Aorta (tissue), 5 donors: ENCODE measurements at regions not wholly inside any gene's neighbourhood (a gene's known extent, or its start where the extent isn't known, plus 50 kb on each side); places are given as distances from the start of the nearest gene placed in this dataset.

ENCODE experiments used
- ATAC-seq: fragments of 200-7000 bp; cut with Tn5 transposase; one replicate; pipeline ENCODE4 v1.9.1; 2022; ENCODE audit warnings: moderate library complexity; ENCODE audit not compliant: low FRiP score
- DNase-seq, 2 donors: peaks; one replicate each; pipeline ENCODE4 v3.0.0-alpha.2; 2020
- H3K27ac ChIP-seq, 2 donors: one replicate each; pipeline ENCODE4 v1.5.1; 2013; ENCODE audit warnings: low read length in 2 of 2, mild to moderate bottlenecking in 2 of 2, moderate library complexity in 2 of 2, control low read depth in 1 of 2, inconsistent platforms in 1 of 2, low read depth in 1 of 2
- H3K27me3 ChIP-seq, 2 donors: one replicate each; pipeline ENCODE4 v1.6.1; 2013; ENCODE audit warnings: control low read depth in 1 of 2, low read length in 1 of 2, mild to moderate bottlenecking in 1 of 2, moderate library complexity in 1 of 2; ENCODE audit not compliant: insufficient read depth in 2 of 2, control insufficient read depth in 1 of 2
- H3K36me3 ChIP-seq, 2 donors: one replicate each; pipeline ENCODE4 v1.6.1; 2013; ENCODE audit warnings: control low read depth in 1 of 2, low read length in 1 of 2, mild to moderate bottlenecking in 1 of 2; ENCODE audit not compliant: insufficient read depth in 2 of 2, control insufficient read depth in 1 of 2
- H3K4me1 ChIP-seq, 2 donors: one replicate each; pipeline ENCODE4 v1.6.1; 2013; ENCODE audit warnings: low read length in 2 of 2, control low read depth in 1 of 2, mild to moderate bottlenecking in 1 of 2, moderate library complexity in 1 of 2; ENCODE audit not compliant: insufficient read depth in 2 of 2, control insufficient read depth in 1 of 2
- H3K4me3 ChIP-seq, 2 donors: one replicate each; pipeline ENCODE4 v1.5.1; 2013; ENCODE audit warnings: low read length in 2 of 2, control low read depth in 1 of 2, mild to moderate bottlenecking in 1 of 2
- H3K9me3 ChIP-seq: one replicate; pipeline ENCODE4 v1.6.1; 2013; ENCODE audit warnings: mild to moderate bottlenecking, low read length; ENCODE audit not compliant: control insufficient read depth
- WGBS, 2 donors: extraction: QIAGEN DNeasy Blood & Tissue Kit; methylation state at CpG; one replicate each; pipeline ENCODE4 v1.1.7; 2013; 5-methylcytosine and 5-hydroxymethylcytosine counted together
- intact Hi-C, 2 donors: fragments of 100-400 bp; cut with DNase I; formaldehyde crosslinking; loops; one replicate each; pipeline versions ENCODE4 v1.14.2 to v1.15.0; 2022
- donor health status: healthy with polysubstance abuse.
- donor health status: Bipolar disorder and iron deficiency.
- donor health status: DM: no; HTN: no; CAD: no.
- donor health status: DM: no; HTN: no; CAD: no.
- donor health status: DM: yes; HTN: yes; CAD: no.

- peaks cover 0 to 1% of the 10 kb centered on the region in 2 donors for H3K27me3 ChIP-seq
- intact Hi-C loops, result no loop called here
These were observed 284.3 kb upstream of the NR5A2 start for GRCh38 chr1:199743227-199743626.

GRCh38 chr1:199746666-199747384 is 280.7 kb upstream of the NR5A2 start:
- 87 to 89% methylated on average over 2 of the region's 2 CpGs for whole genome bisulfite sequencing, 2 donors
- ATAC-seq, result no peak
- peaks cover 2% of the 10 kb centered on the region for H3K9me3 ChIP-seq
- no peaks in the 10 kb centered on the region for H3K4me1 ChIP-seq
- intact Hi-C loops, result no loop called here
- DNase-seq, result no peak
- H3K4me3 ChIP-seq, result no peak overlapping the region
- H3K36me3 ChIP-seq, result no peaks in the 10 kb centered on the region
- H3K27ac ChIP-seq, result no peak overlapping the region
- H3K27me3 ChIP-seq, result peaks cover 0 to 1% of the 10 kb centered on the region in 2 donors

More at GRCh38 chr1:199743227-199743626, 284.3 kb upstream of the NR5A2 start:
- 8 to 29% methylated on average over 5 of the region's 5 CpGs for WGBS, 2 donors
- Histone ChIP-seq H3K9me3 (peaks cover 2% of the 10 kb centered on the region), H3K36me3 (no peaks in the 10 kb centered on the region), H3K4me1 (no peaks in the 10 kb centered on the region), H3K27ac (no peak overlapping the region), H3K4me3 (no peak overlapping the region)
- DNase-seq (no peak), ATAC-seq (no peak)

GRCh38 chr1:199747984-199748383 is 279.5 kb upstream of the NR5A2 start:
- H3K4me1 ChIP-seq, result no peaks in the 10 kb centered on the region

GRCh38 chr1:199751506-199751905 is 276.0 kb upstream of the NR5A2 start:
- H3K27me3 ChIP-seq, result peaks cover 0 to 1% of the 10 kb centered on the region in 2 donors
- H3K36me3 ChIP-seq, result no peaks in the 10 kb centered on the region
- WGBS, 2 donors, result 79 to 82% methylated on average over 5 of the region's 5 CpGs
- H3K9me3 ChIP-seq, result peaks cover 3% of the 10 kb centered on the region
- no peak overlapping the region for H3K4me3 ChIP-seq
- H3K4me1 ChIP-seq, result no peaks in the 10 kb centered on the region
- ATAC-seq (no peak), DNase-seq (no peak)
- no peak overlapping the region for H3K27ac ChIP-seq
- intact Hi-C loops, result no loop called here

More at GRCh38 chr1:199747984-199748383, 279.5 kb upstream of the NR5A2 start:
- no peaks in the 10 kb centered on the region for H3K36me3 ChIP-seq
- DNase-seq (no peak), ATAC-seq (no peak)
- H3K9me3 ChIP-seq, result peaks cover 2% of the 10 kb centered on the region
- H3K27me3 ChIP-seq, result peaks cover 0 to 1% of the 10 kb centered on the region in 2 donors
- 6 to 8% methylated on average over 17 of the region's 17 CpGs for WGBS, 2 donors
- no peak overlapping the region for H3K4me3 ChIP-seq
- no peak overlapping the region for H3K27ac ChIP-seq
- intact Hi-C loops, result no loop called here

GRCh38 chr1:199751962-199752687 is 275.4 kb upstream of the NR5A2 start:
- no peaks in the 10 kb centered on the region for H3K4me1 ChIP-seq
- no peak overlapping the region for H3K4me3 ChIP-seq
- 74 to 89% methylated on average over 4 of the region's 4 CpGs for WGBS, 2 donors
- no peaks in the 10 kb centered on the region for H3K36me3 ChIP-seq
- peak; percentile 15 for ATAC-seq
- H3K27me3 ChIP-seq, result peaks cover 0 to 1% of the 10 kb centered on the region in 2 donors
- H3K27ac ChIP-seq, result no peak overlapping the region
- intact Hi-C loops, result no loop called here
- no peak for DNase-seq
- H3K9me3 ChIP-seq, result peaks cover 3% of the 10 kb centered on the region

GRCh38 chr1:199752688-199753027 is 274.9 kb upstream of the NR5A2 start:
- Histone ChIP-seq H3K9me3 (peaks cover 3% of the 10 kb centered on the region), H3K36me3 (no peaks in the 10 kb centered on the region), H3K4me1 (no peaks in the 10 kb centered on the region), H3K27ac (no peak overlapping the region), H3K4me3 (no peak overlapping the region), H3K27me3 (peaks cover 0 to under 1% of the 10 kb centered on the region in 2 donors)
- ATAC-seq, result no peak
- no peak for DNase-seq
- WGBS, 2 donors, result 92 to 95% methylated on average over 2 of the region's 2 CpGs
- intact Hi-C loops, result no loop called here

GRCh38 chr1:199753513-199753912 is 274.0 kb upstream of the NR5A2 start:
- WGBS, 2 donors, result 67 to 68% methylated on average over 2 of the region's 2 CpGs
- no peak for ATAC-seq
- intact Hi-C loops, result no loop called here
- no peak overlapping the region for H3K4me3 ChIP-seq
- no peaks in the 10 kb centered on the region for H3K27me3 ChIP-seq
- H3K9me3 ChIP-seq, result peaks cover 1% of the 10 kb centered on the region
- H3K27ac ChIP-seq, result no peak overlapping the region
- no peak for DNase-seq
- H3K4me1 ChIP-seq, result no peaks in the 10 kb centered on the region
- no peaks in the 10 kb centered on the region for H3K36me3 ChIP-seq

- no peak for ATAC-seq
These were observed 271.4 kb upstream of the NR5A2 start for GRCh38 chr1:199756066-199756465.

More at GRCh38 chr1:199756066-199756465, 271.4 kb upstream of the NR5A2 start:
- no peak overlapping the region for H3K27ac ChIP-seq
- H3K36me3 ChIP-seq, result no peaks in the 10 kb centered on the region
- H3K27me3 ChIP-seq, result no peaks in the 10 kb centered on the region
- intact Hi-C loops, result no loop called here
- no peaks in the 10 kb centered on the region for H3K4me1 ChIP-seq
- H3K9me3 ChIP-seq, result peaks cover 1% of the 10 kb centered on the region
- no peak overlapping the region for H3K4me3 ChIP-seq
- no peak for DNase-seq
- 35 to 36% methylated on average over 2 of the region's 2 CpGs for WGBS, 2 donors
